ENCODE measurements at regions not wholly inside any gene's neighbourhood (a gene's known extent, or its start where the extent isn't known, plus 50 kb on each side); places are given as distances from the start of the nearest gene placed in this dataset.

DNA sequence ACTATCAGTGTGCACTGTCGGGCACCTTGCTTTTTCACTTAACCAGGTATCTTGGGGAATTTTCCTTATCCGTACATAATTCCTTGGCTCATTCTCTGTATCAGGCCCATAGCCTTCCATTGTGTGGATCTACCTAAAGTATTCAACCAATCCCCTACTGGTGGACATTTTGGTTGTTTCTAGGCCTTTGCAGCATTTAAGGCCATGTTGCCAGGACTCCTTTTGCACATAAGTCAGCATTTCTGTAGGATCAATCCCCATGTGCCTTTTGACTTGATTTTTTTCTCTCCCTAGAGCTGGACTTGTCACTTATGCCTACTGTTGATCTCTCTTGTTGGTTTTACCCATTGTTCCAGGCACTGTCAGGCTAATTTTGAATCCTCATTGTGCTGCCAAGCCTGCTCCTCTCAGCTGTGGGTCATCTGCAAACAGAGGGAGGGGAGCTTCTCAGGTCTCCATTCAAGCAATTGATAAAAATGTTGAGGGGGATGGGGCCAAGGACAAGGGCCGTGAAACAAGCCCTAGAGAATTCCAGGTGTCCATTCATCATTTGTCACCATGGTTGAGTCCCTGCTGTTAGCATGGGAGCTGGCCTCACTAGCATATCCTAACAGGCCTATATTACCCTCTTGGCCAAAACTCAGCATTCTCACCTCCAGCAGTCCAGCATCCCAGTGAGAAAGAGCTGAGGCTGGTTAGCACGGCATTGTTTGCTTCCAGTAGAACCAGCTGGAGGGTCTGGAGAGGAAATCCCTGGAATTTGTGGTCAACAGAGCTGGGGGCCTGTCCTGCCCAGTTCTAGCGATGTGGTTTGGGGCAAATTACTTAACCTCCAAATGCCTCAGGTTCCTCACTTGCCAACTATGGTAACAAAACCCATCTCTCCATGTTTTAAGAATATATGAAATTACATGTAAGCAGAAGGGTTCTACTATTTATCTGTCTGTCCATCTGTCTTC is 178.4 kb downstream of the MRPL14 start:
- no peak for ATAC-seq
- intact Hi-C loops (cut with micrococcal nuclease): no loop called here

GRCh38 chr6:43947860-43948259 is 177.8 kb downstream of the VEGFA start:
- no peaks in the 10 kb centered on the region; the same call in 1 of the 2 replicates for H3K4me1 ChIP-seq (ENCODE audit: insufficient read depth, low read length)
- no peaks in the 10 kb centered on the region for H3K79me2 ChIP-seq (ENCODE audit: low read length)
- H3K4me3 ChIP-seq (ENCODE audit: low read length): no peak overlapping the region
- TF ChIP-seq, protein P1, sequence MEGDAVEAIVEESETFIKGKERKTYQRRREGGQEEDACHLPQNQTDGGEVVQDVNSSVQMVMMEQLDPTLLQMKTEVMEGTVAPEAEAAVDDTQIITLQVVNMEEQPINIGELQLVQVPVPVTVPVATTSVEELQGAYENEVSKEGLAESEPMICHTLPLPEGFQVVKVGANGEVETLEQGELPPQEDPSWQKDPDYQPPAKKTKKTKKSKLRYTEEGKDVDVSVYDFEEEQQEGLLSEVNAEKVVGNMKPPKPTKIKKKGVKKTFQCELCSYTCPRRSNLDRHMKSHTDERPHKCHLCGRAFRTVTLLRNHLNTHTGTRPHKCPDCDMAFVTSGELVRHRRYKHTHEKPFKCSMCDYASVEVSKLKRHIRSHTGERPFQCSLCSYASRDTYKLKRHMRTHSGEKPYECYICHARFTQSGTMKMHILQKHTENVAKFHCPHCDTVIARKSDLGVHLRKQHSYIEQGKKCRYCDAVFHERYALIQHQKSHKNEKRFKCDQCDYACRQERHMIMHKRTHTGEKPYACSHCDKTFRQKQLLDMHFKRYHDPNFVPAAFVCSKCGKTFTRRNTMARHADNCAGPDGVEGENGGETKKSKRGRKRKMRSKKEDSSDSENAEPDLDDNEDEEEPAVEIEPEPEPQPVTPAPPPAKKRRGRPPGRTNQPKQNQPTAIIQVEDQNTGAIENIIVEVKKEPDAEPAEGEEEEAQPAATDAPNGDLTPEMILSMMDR (conservative IDR thresholded peaks at IDR 0.05; ENCODE audit: low read depth, low read length): no peak
- no peak for TF ChIP-seq EZH2 (IDR thresholded peaks at IDR 0.05; ENCODE audit: low read length, unreplicated experiment)
- no peak for TF ChIP-seq EZH2phosphoT487 (IDR thresholded peaks at IDR 0.05; ENCODE audit: borderline replicate concordance, low read length)
- BruUV-seq (replicated peaks): no TSS peak
- H3K9me3 ChIP-seq (ENCODE audit: low read length): no peaks in the 10 kb centered on the region
- ChIA-PET CTCF (no interaction called here), POLR2A (ENCODE audit: unreplicated experiment) (no interaction called here)
- no peaks in the 10 kb centered on the region for H3K9me2 ChIP-seq (replicated peaks; ENCODE audit: low read length)
- H3F3A ChIP-seq (ENCODE audit: low read length, unreplicated experiment): no peaks in the 10 kb centered on the region
- no peak for ATAC-seq
- intact Hi-C loops (cut with micrococcal nuclease): no loop called here
- no peaks in the 10 kb centered on the region for H4K20me1 ChIP-seq (ENCODE audit: low read length)
- no peak for DNase-seq
- H3K27ac ChIP-seq (ENCODE audit: low read length): no peak overlapping the region
- no peak overlapping the region for H2AFZ ChIP-seq (ENCODE audit: low read length)
- no peaks in the 10 kb centered on the region for H3K27me3 ChIP-seq (ENCODE audit: low read length)
- no peak overlapping the region for H3K4me2 ChIP-seq (ENCODE audit: low read length)
- no peaks in the 10 kb centered on the region for H3K36me3 ChIP-seq (ENCODE audit: low read depth, low read length)
- no peak overlapping the region for H3K9ac ChIP-seq (ENCODE audit: low read length)

More for the DNA sequence above, 178.4 kb downstream of the MRPL14 start:
- H4K20me1 ChIP-seq (ENCODE audit: low read length): no peaks in the 10 kb centered on the region
- ChIA-PET CTCF (no interaction called here), POLR2A (ENCODE audit: unreplicated experiment) (no interaction called here)
- H3K79me2 ChIP-seq (ENCODE audit: low read length): no peaks in the 10 kb centered on the region
- H3K4me2 ChIP-seq (ENCODE audit: low read length): no peak overlapping the region
- H3K27ac ChIP-seq (ENCODE audit: low read length): no peak overlapping the region
- no peak overlapping the region for H3K9ac ChIP-seq (ENCODE audit: low read length)
- TF ChIP-seq EZH2 (IDR thresholded peaks at IDR 0.05; ENCODE audit: low read length, unreplicated experiment): no peak
- TF ChIP-seq, protein P1 (conservative IDR thresholded peaks at IDR 0.05; ENCODE audit: low read depth, low read length): no peak
- TF ChIP-seq EZH2phosphoT487 (IDR thresholded peaks at IDR 0.05; ENCODE audit: borderline replicate concordance, low read length): no peak
- H3K36me3 ChIP-seq (ENCODE audit: low read depth, low read length): no peaks in the 10 kb centered on the region
- no peaks in the 10 kb centered on the region for H3K9me2 ChIP-seq (replicated peaks; ENCODE audit: low read length)
- BruUV-seq (replicated peaks): no TSS peak
- no peaks in the 10 kb centered on the region for H3F3A ChIP-seq (ENCODE audit: low read length, unreplicated experiment)
- no peak for DNase-seq
- no peaks in the 10 kb centered on the region; the same call in 1 of the 2 replicates for H3K4me1 ChIP-seq (ENCODE audit: insufficient read depth, low read length)
- no peak overlapping the region for H3K4me3 ChIP-seq (ENCODE audit: low read length)
- H2AFZ ChIP-seq (ENCODE audit: low read length): no peak overlapping the region
- no peaks in the 10 kb centered on the region for H3K9me3 ChIP-seq (ENCODE audit: low read length)
- H3K27me3 ChIP-seq (ENCODE audit: low read length): no peaks in the 10 kb centered on the region
